Midbrain (tissue), 1 donor: ENCODE measurements at regions not wholly inside any gene's neighbourhood (a gene's known extent, or its start where the extent isn't known, plus 50 kb on each side); places are given as distances from the start of the nearest gene placed in this dataset.

Experiments used
- DNase-seq: peaks from one replicate; lab custom pipeline; 2025; lab: John Stamatoyannopoulos, UW

DNA sequence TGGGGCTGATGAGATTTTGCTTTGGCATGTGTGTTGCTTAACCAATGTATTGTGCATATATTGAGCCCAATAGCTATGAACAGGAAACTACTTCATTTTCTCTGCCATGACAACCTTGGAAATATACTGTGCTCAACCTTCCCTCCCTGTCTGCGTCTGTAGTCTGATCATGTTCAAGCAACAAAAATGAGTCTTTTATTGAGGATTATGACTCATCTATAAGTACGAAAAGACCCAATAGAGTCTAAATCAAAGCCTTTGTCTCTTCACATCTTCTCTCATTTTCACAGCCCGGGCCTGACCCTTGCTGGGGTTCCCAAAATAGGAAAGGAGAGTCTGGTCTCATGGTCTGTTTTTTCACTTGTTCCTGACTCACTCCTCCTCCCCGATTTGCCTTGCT, 158.2 kb downstream of the CAND1 start:
- no peak for DNase-seq

DNA sequence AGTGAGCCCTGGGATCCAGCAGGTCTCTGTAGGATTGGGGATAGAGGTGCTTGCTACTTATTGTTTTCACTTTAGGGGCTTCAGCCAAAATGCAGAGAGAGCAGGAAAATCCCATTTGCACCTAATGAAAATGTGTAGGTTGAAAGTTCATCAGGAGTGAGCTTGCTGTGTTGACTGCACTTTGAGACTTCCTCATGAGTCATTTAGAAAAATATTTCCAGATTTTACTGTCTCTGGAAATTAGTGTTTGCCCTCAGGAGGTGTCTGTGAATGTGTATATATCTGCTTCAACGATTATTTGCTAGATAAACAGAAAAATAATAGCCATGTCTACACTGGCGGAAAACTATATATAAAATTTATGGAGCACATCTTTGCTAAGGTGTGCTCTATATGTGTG, 159.3 kb downstream of the CAND1 start:
- no peak for DNase-seq

DNA sequence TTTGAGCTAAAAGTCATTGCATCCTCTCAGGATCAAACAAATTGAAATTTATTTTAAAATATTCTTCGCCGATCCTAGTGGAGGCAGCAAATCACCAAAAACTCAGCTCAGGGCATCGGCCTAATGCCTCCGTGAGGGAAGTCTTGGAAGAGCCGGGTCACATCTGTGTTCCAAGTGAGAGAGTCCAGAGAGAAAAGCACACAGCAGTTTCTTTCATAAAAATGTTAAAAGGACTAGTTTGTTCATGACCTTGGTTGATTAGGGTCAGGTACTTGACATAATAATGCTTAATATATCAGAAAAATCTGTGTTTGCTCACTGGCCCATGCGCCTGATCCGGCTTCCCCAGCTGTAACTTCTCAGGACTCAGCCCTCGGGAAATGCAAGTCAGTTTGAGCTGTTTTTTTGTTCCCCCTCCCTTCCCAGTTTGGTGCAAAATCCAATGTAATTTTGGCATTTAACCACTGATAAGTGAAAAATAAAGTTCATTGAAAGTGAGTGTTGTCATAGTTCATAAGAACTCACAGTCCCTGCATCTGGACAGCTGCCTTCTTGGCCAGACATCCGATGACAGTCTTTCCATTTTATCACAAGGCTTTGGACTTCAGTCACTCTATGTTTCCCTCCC, 161.7 kb downstream of the CAND1 start:
- DNase-seq = peak; percentile 53

GRCh38 chr12:67431411-67432020, 162.4 kb downstream of the CAND1 start:
- DNase-seq = no peak

- DNase-seq = no peak
These were observed 164.4 kb downstream of the CAND1 start for GRCh38 chr12:67433385-67434175.

DNA sequence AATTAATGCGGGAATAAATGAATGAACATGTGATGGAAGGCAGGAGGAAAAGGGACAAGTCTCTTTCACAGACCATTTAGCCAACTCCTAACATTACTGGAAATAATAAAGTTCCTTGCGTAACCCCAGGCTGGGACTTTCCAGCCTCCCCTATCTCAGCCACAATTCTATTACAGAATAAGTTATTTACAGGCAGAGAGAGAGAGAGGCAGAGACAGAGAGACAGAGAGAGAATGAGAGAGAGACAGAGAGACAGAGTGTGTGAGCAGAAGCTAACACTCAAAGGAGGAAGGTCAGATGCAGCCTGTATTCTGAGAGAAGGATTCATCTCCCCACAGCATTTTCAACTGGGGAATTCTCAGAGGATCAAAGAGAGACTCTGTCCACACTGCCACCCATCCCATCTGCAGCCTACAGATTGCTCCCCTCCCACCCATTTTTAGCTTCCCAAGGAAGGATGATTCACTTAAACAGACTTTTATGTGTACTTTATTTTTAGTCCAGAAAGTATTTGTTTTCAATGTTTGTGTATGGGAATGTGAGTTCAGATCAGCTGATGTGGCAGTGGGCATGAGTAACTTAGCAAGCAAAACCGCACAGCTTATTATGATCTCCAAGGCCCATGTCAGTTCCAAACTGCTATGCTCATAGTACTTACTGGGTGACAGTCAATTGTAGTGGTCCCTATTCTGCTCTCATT, 165.7 kb downstream of the CAND1 start:
- DNase-seq = no peak

DNA sequence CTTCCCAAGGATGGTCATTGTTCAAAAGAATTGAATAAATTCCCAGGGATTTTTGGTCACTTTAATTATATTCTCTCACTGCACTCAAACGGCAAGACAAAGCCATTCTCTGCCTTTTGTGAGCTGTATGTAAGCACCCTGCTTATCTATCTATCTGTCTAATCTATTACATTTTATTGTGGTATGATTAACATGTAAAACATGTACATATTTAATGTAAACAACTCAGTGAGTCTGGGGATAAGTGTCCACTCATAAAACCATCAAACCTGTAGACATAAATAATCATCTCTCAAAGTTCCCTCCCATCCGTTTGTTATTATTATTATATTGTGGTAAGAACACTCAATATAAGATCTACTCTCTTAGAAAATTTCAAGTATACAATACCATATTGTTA, 167.1 kb downstream of the CAND1 start:
- DNase-seq = no peak

DNA sequence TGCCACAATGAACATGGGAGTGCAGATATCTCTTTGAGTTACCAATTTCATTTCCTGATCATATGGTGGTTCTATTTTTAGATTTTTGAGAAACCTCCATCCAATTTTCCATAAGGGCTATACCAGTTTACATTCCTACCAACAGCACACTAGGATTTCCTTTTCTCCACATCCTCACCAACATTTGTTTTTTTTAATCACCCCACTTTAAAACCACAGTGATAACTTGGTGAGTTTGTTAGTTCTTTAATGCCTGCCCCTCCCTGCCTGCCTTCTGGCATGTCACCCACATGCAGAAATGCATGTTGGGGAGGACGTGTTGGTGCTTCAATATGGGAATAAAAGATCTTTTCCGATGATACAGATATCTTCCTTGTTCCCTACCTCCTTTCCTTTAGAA, 167.9 kb downstream of the CAND1 start:
- no peak for DNase-seq

DNA sequence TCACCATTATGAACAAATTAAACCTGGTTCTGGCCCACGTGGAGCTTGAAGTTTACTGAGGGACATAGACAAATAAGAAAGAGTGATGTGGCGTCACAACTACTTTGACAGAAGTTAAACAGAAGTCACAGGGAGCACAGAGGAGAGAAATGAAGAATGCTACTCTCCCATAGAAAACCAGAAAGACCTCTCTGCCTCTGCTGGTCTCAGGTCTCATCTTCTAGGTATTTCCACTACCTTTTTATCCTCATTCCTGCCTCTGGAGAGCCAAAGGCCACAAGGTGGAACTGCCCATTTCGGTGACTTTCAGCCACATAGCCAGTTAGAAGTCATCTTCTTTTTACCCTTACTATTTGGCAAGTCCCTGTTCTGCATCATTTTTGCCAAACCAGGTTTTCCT, 170.5 kb downstream of the CAND1 start:
- DNase-seq = no peak

GRCh38 chr12:67441736-67442346, 172.7 kb downstream of the CAND1 start:
- DNase-seq = peak; percentile 78

- DNase-seq = peak; percentile 23
These were observed 173.2 kb downstream of the CAND1 start for GRCh38 chr12:67442347-67442841.

DNA sequence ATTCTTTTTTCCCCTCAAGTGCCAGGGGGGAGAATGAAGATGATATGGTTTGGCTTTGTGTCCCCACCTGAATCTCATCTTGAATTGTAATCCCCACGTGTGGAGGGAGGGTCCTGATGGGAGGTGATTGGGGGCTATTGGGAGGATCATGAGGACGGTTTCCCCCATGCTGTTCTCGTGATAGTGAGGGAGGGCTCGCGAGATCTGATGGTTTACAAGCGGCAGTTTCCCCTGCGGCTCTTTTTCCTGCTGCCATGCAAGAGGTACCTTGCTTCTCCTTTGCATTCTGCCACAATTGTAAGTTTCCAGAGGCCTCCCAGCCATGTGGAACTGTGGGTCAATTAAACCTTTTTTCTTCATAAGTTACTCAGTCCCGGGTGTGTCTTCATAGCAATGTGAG, 173.7 kb downstream of the CAND1 start:
- no peak for DNase-seq

DNA sequence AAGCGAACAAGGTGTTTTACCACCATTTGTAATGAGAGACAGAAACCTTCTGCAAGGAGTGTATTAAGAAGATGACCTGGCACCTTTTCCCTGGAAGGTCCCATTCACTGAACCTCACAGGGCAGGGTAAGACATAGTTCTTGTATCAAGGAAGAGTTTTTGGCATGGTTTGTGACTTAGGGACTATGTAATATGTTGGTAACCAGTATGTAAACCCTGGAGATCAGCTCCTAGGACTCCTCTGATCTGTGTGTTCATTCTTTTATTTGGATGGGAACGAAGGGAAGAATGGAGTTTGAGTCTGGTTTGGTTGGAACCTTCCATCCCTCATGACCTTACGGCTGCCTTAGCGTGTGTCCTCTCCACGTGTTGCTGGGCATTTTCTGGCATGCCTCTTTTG, 175.4 kb downstream of the CAND1 start:
- no peak for DNase-seq

DNA sequence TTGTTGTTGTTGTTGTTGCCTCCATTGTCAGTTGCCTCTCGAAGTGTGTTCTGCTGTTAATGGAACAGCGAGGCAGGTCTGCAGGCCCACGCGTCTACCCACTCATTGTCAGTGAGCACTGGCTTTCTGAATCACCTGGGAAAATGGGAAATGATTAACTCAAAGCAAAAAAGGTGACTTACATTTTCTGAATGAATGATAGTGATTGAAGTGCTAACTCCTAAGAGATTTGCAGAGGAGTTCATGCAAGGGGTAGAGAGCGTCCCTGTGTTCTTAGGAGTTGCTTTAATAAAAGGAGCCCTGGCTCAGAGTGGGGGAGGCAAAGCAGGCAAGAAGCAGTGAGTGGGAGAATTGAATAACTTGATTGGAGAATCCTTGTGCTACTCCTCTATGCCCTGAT, 177.6 kb downstream of the CAND1 start:
- no peak for DNase-seq

- no peak for DNase-seq
These were observed 178.0 kb downstream of the CAND1 start for GRCh38 chr12:67447180-67447579.

- no peak for DNase-seq
These were observed 180.5 kb downstream of the CAND1 start for GRCh38 chr12:67449591-67450052.

GRCh38 chr12:67450441-67450840, 181.3 kb downstream of the CAND1 start:
- no peak for DNase-seq

DNA sequence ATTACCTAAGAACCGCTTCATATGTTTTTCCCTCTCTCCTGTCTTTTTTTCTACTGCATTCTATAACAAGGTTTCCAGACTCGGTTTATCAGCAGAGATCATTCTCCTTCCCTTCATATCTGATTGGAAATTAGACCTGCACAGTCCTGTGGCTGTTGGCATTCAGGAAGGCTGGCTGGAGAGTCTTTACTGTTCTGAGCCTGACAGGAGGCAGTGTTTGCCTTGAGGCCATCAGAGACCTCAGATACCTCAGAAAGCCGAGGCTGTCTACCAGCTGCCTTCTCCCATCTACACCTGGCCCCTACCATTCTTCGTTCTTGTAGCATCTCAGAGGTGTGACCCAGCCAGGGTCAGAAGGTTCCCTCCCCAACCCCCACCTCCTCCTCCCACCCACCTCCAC, 182.0 kb downstream of the CAND1 start:
- no peak for DNase-seq

DNA sequence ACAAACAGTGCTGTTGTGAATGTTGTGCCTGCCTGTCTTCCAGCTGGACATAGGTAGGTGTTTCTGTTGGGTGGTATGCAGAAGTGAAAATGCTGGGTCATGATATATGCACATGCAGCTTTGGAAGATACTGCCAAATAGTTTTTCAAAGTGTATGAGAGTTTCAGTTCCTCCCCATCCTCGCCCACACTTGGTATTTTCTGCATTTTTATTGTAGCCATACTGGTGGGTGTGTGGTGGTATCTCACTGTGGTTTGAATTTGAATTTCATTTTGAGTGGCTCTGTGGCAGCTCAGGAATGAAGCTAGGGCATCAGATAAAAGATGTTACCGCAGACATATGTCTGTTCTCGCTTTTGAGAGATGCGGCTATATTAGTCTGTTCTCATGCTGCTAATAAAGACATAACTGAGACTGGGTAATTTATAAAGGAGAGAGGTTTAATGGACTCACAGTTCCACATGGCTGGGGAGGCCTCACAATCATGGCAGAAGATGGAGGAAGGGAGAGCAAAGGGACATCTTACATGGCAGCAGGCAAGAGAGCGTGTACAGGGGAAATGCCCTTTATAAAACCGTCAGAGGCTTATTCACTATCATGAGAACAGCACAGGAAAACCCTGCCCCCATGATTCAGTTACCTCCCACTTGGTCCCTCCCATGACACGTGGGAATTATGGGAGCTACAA, 183.1 kb downstream of the CAND1 start:
- no peak for DNase-seq

- DNase-seq = no peak
These were observed 184.0 kb downstream of the CAND1 start for GRCh38 chr12:67453191-67453590.

DNA sequence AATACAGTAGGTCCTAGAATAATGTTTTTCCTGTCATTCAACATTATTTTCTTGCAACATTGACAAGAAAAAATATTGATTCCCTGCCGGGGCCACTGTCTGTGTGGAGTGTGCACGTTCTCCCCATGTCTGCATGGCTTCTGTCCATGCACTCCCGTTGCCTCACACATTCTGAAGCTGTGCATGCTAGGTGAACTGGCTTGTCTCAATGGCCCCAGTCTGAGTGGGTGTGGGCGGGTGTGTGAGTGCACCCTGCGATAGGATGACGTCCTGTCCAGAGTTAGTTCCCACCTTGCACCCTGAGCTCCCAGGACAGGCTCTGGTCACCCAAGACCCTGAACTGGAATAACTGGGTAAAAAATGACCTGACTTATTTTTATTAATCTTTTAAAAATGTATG, 186.1 kb downstream of the CAND1 start:
- no peak for DNase-seq
